Testis (tissue), 2 donors: ENCODE measurements at regions not wholly inside any gene's neighbourhood (a gene's known extent, or its start where the extent isn't known, plus 50 kb on each side); places are given as distances from the start of the nearest gene placed in this dataset.

Source experiments
- DNase-seq: peaks from one replicate; pipeline ENCODE4 v3.0.0-alpha.2; 2019
- H3K27ac ChIP-seq, 2 donors: fragments of 200-600 bp; sonication (generic); one replicate each; pipeline ENCODE4 v1.5.1; 2019
- H3K27me3 ChIP-seq: fragments of 200-600 bp; sonication (generic); one replicate; pipeline ENCODE4 v1.5.1; 2019
- H3K36me3 ChIP-seq: fragments of 200-600 bp; sonication (generic); one replicate; pipeline ENCODE4 v1.5.1; 2017; ENCODE audit warnings: low read depth; ENCODE audit errors: missing control alignments
- H3K4me1 ChIP-seq: fragments of 200-600 bp; sonication (generic); one replicate; pipeline ENCODE4 v1.5.1; 2019
- H3K4me3 ChIP-seq, 2 donors: fragments of 200-600 bp; sonication (generic); one replicate each; pipeline ENCODE4 v1.5.1; 2017 to 2019
- H3K9me3 ChIP-seq: fragments of 200-600 bp; sonication (generic); one replicate; pipeline ENCODE4 v1.5.1; 2017
- CTCF ChIP-seq, 3 experiments: fragments of 450-650 bp in 2 of 3; fragments of 200-600 bp in 1 of 3; sonication (generic) in 1 of 3; IDR thresholded peaks; one replicate each; pipeline ENCODE4 v1.5.1; 2016 to 2019; ENCODE audit warnings: antibody characterized with exemption in 3 of 3, mild to moderate bottlenecking in 2 of 3, moderate library complexity in 1 of 3
- POLR2A ChIP-seq: fragments of 450-650 bp; IDR thresholded peaks from one replicate; pipeline ENCODE4 v1.6.1; 2017; ENCODE audit warnings: antibody characterized with exemption, mild to moderate bottlenecking, moderate library complexity
- WGBS, 2 donors: methylation state at CpG; one replicate each; pipeline ENCODE4 v1.1.5; 2018; 5-methylcytosine and 5-hydroxymethylcytosine counted together
- intact Hi-C: fragments of 100-400 bp; cut with DNase I; formaldehyde crosslinking; loops from one replicate; pipeline ENCODE4 v1.15.1; 2023; ENCODE audit warnings: low total_unique reads

GRCh38 chrX:15998350-15998749, 125.0 kb upstream of the GRPR start:
- Histone ChIP-seq H3K9me3 (no peaks in the 10 kb centered on the region), H3K27ac (no peak overlapping the region), H3K36me3 (no peaks in the 10 kb centered on the region), H3K27me3 (no peaks in the 10 kb centered on the region), H3K4me1 (no peaks in the 10 kb centered on the region), H3K4me3 (no peak overlapping the region)
- TF ChIP-seq CTCF (IDR thresholded peaks at IDR 0.05) (no peak), POLR2A (no peak)
- 50 to 76% methylated on average over 2 of the region's 2 CpGs for WGBS, 2 donors
- intact Hi-C loops = no loop called here
- DNase-seq = no peak

GRCh38 chrX:15989716-15990115, 133.6 kb upstream of the GRPR start:
- no peak for DNase-seq
- Histone ChIP-seq H3K4me1 (no peaks in the 10 kb centered on the region), H3K4me3 (no peak overlapping the region), H3K9me3 (no peaks in the 10 kb centered on the region), H3K27ac (no peak overlapping the region), H3K27me3 (no peaks in the 10 kb centered on the region), H3K36me3 (no peaks in the 10 kb centered on the region)
- intact Hi-C loops = no loop called here
- TF ChIP-seq CTCF (IDR thresholded peaks at IDR 0.05) = no peak
- TF ChIP-seq POLR2A = no peak
- 91 to 92% methylated on average over 4 of the region's 4 CpGs for WGBS, 2 donors

- H3K9me3 ChIP-seq = no peaks in the 10 kb centered on the region
- H3K4me1 ChIP-seq = no peaks in the 10 kb centered on the region
- TF ChIP-seq POLR2A (no peak), CTCF (IDR thresholded peaks at IDR 0.05) (no peak)
- DNase-seq = no peak
- H3K27me3 ChIP-seq = no peaks in the 10 kb centered on the region
- H3K4me3 ChIP-seq = no peak overlapping the region
- intact Hi-C loops = no loop called here
- no peaks in the 10 kb centered on the region for H3K36me3 ChIP-seq
- no peak overlapping the region for H3K27ac ChIP-seq
- WGBS, 2 donors = 78 to 87% methylated on average over 5 of the region's 5 CpGs
Observed at GRCh38 chrX:15988661-15989603, 134.3 kb upstream of the AP1S2 start.

GRCh38 chrX:15985937-15986336, 131.3 kb upstream of the AP1S2 start:
- H3K4me3 ChIP-seq = no peak overlapping the region
- intact Hi-C loops = no loop called here

More at GRCh38 chrX:15985937-15986336, 131.3 kb upstream of the AP1S2 start:
- H3K27ac ChIP-seq = no peak overlapping the region
- H3K36me3 ChIP-seq = no peaks in the 10 kb centered on the region
- WGBS, 2 donors = 89% methylated on average over 2 of the region's 2 CpGs; no CpG with 5 or more reads in 1 of the 2 donors
- H3K4me1 ChIP-seq = no peaks in the 10 kb centered on the region
- no peak for DNase-seq
- H3K9me3 ChIP-seq = no peaks in the 10 kb centered on the region
- no peak for TF ChIP-seq CTCF (IDR thresholded peaks at IDR 0.05)
- TF ChIP-seq POLR2A = no peak
- no peaks in the 10 kb centered on the region for H3K27me3 ChIP-seq
